ENCODE measurements at regions not wholly inside any gene's neighbourhood (a gene's known extent, or its start where the extent isn't known, plus 50 kb on each side); places are given as distances from the start of the nearest gene placed in this dataset.

DNA sequence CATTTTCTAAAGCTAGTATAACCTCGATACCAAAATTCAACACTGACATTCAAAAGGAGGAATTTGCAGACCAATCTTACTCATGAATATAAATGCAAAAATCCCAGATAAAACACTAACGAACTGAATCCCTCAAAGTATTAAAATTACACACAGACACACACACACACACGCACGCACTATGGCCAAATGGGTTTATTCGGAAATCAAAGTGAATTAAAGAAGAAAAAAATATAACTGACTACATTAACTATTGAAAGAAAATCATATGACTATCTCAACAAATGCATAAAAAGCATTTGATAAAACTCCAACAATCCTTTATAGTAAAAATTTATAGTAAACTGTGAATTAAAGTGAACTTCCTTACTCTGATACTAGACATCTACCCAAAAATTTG, 97.9 kb upstream of the HNRNPA3 start:
- no peak overlapping the region for H3K27ac ChIP-seq
- TF ChIP-seq Cebpa-rat (IDR thresholded peaks at IDR 0.05), result no peak
- H3K36me3 ChIP-seq, result no peaks in the 10 kb centered on the region
- no peak overlapping the region for H3K4me3 ChIP-seq
- H3K9ac ChIP-seq, result no peak overlapping the region
- no peaks in the 10 kb centered on the region for H4K20me1 ChIP-seq
- H3K27me3 ChIP-seq, result no peaks in the 10 kb centered on the region
- H3K4me2 ChIP-seq, result no peak overlapping the region
- H3K9me3 ChIP-seq (replicated peaks in 1 of 11), result no peaks in the 10 kb centered on the region
- no peaks in the 10 kb centered on the region for H3K4me1 ChIP-seq

DNA sequence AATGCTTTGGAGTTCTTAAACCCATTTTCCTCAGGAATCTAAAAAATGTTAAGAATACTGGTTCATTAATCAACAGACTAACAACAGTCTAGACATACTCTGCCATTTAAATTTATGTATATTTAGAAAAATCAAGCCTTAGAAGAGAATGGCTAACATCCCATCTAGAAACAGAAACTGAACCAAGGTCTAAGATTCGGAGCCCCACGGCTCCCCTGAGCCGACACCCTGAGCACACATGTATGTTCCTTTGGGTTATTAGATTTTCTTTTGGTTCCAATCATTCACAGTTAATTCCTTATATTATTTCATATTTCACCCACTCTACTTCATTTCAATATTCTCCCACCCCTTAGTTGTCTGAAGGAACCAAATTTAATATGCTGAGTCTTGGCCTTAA, 94.8 kb upstream of the HNRNPA3 start:
- no peak overlapping the region for H3K27ac ChIP-seq
- H4K20me1 ChIP-seq, result no peaks in the 10 kb centered on the region
- no peak for TF ChIP-seq Cebpa-rat (IDR thresholded peaks at IDR 0.05)
- no peaks in the 10 kb centered on the region for H3K36me3 ChIP-seq
- H3K27me3 ChIP-seq, result no peaks in the 10 kb centered on the region
- H3K4me1 ChIP-seq, result no peaks in the 10 kb centered on the region
- H3K4me2 ChIP-seq, result no peak overlapping the region
- no peak overlapping the region for H3K4me3 ChIP-seq
- H3K9me3 ChIP-seq (replicated peaks in 1 of 11), result no peaks in the 10 kb centered on the region
- H3K9ac ChIP-seq, result no peak overlapping the region

GRCh38 chr2:177118636-177119035, 94.0 kb upstream of the HNRNPA3 start:
- H3K27me3 ChIP-seq, result no peaks in the 10 kb centered on the region
- H4K20me1 ChIP-seq, result no peaks in the 10 kb centered on the region
- H3K9ac ChIP-seq, result no peak overlapping the region
- no peaks in the 10 kb centered on the region for H3K4me1 ChIP-seq
- H3K27ac ChIP-seq, result no peak overlapping the region
- no peaks in the 10 kb centered on the region for H3K9me3 ChIP-seq (replicated peaks in 1 of 11)
- H3K36me3 ChIP-seq, result no peaks in the 10 kb centered on the region
- no peak overlapping the region for H3K4me3 ChIP-seq
- no peak overlapping the region for H3K4me2 ChIP-seq
- TF ChIP-seq Cebpa-rat (IDR thresholded peaks at IDR 0.05), result no peak

DNA sequence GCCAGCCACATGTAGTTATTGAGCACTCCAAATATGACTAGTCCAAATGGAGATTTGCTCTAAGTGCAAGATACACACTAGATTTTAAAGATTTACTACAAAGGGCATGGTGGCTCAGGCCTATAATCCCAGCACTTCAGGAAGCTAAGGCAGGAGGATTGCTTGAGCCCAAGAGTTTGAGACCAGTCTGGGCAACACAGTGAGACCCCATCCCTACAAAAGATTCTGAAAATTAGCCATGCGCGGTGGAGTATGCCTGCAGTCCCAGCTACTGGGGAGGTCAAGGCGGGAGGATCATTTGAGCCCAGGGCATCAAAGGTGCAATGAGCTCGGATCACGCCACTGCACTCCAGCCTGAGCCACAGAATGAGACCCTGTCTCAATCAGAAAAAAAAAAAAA, 93.5 kb upstream of the HNRNPA3 start:
- Histone ChIP-seq H4K20me1 (no peaks in the 10 kb centered on the region), H3K36me3 (no peaks in the 10 kb centered on the region), H3K4me1 (no peaks in the 10 kb centered on the region), H3K9ac (no peak overlapping the region), H3K27ac (no peak overlapping the region), H3K4me3 (no peak overlapping the region), H3K9me3 (replicated peaks in 1 of 11) (no peaks in the 10 kb centered on the region), H3K4me2 (no peak overlapping the region), H3K27me3 (no peaks in the 10 kb centered on the region)
- TF ChIP-seq Cebpa-rat (IDR thresholded peaks at IDR 0.05), result no peak

- H3K9ac ChIP-seq, result no peak overlapping the region
- no peak for TF ChIP-seq Cebpa-rat (IDR thresholded peaks at IDR 0.05)
- H3K4me2 ChIP-seq, result no peak overlapping the region
Measured at GRCh38 chr2:177123048-177123447, 89.5 kb upstream of the HNRNPA3 start.

GRCh38 chr2:177124371-177124770, 88.2 kb upstream of the HNRNPA3 start:
- no peak overlapping the region for H3K27ac ChIP-seq
- no peaks in the 10 kb centered on the region for H3K4me1 ChIP-seq
- no peaks in the 10 kb centered on the region; a peak in 1 of 22 replicates for H3K9me3 ChIP-seq (replicated peaks in 1 of 11)
- no peak overlapping the region for H3K4me3 ChIP-seq
- no peak for TF ChIP-seq Cebpa-rat (IDR thresholded peaks at IDR 0.05)
- no peak overlapping the region for H3K4me2 ChIP-seq
- no peak overlapping the region for H3K9ac ChIP-seq
- H4K20me1 ChIP-seq, result no peaks in the 10 kb centered on the region
- no peaks in the 10 kb centered on the region for H3K36me3 ChIP-seq
- no peaks in the 10 kb centered on the region for H3K27me3 ChIP-seq

More at GRCh38 chr2:177123048-177123447, 89.5 kb upstream of the HNRNPA3 start:
- Histone ChIP-seq H3K4me3 (no peak overlapping the region), H3K4me1 (no peaks in the 10 kb centered on the region), H3K9me3 (replicated peaks in 1 of 11) (no peaks in the 10 kb centered on the region; a peak in 1 of 22 replicates), H3K27ac (no peak overlapping the region), H3K36me3 (no peaks in the 10 kb centered on the region), H3K27me3 (no peaks in the 10 kb centered on the region), H4K20me1 (no peaks in the 10 kb centered on the region)

DNA sequence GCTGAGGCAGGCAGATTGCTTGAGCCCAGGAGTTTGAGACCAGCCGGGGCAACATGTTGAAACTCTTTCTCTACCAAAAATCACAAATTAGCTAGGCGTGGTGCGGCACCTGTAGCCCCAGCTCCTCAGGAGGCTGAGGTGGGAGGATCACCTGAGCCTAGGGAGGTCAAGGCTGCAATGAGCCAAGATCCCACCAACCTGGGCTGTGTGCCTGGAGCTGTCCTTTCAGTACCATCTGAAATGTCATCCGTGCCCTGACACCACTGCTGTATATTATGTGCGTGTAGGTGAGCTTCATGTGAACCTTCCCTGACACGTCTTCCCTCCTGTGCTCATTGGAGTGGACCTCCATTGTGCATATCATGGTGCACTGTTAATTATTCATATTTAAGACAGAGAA, 84.8 kb upstream of the HNRNPA3 start:
- H3K27ac ChIP-seq, result no peak overlapping the region
- H3K9ac ChIP-seq, result no peak overlapping the region
- no peaks in the 10 kb centered on the region for H3K27me3 ChIP-seq
- no peak overlapping the region for H3K4me2 ChIP-seq
- H3K9me3 ChIP-seq (replicated peaks in 1 of 11), result no peaks in the 10 kb centered on the region; a peak in 1 of 22 replicates
- H4K20me1 ChIP-seq, result no peaks in the 10 kb centered on the region
- no peaks in the 10 kb centered on the region for H3K36me3 ChIP-seq
- H3K4me3 ChIP-seq, result no peak overlapping the region
- H3K4me1 ChIP-seq, result peaks cover 0 to 14% (median 9%) of the 10 kb centered on the region in 10 experiments; a peak in 10 of 20 replicates
- TF ChIP-seq Cebpa-rat (IDR thresholded peaks at IDR 0.05), result no peak

GRCh38 chr2:177129610-177130009, 83.0 kb upstream of the HNRNPA3 start:
- no peak for TF ChIP-seq Cebpa-rat (IDR thresholded peaks at IDR 0.05)
- Histone ChIP-seq H3K4me2 (no peak overlapping the region), H3K9me3 (replicated peaks in 1 of 11) (peaks cover 0 to 3% (median 0%) of the 10 kb centered on the region in 11 experiments; a peak in 1 of 22 replicates), H3K4me3 (no peak overlapping the region), H4K20me1 (no peaks in the 10 kb centered on the region), H3K36me3 (no peaks in the 10 kb centered on the region), H3K9ac (no peak overlapping the region), H3K27me3 (no peaks in the 10 kb centered on the region), H3K27ac (no peak overlapping the region), H3K4me1 (peaks cover 0 to 14% (median 9%) of the 10 kb centered on the region in 10 experiments; a peak in 10 of 20 replicates)

- no peaks in the 10 kb centered on the region for H3K36me3 ChIP-seq
- no peak overlapping the region for H3K27ac ChIP-seq
- H3K4me3 ChIP-seq, result no peak overlapping the region
- no peak for TF ChIP-seq Cebpa-rat (IDR thresholded peaks at IDR 0.05)
- no peak overlapping the region for H3K9ac ChIP-seq
- no peaks in the 10 kb centered on the region for H3K27me3 ChIP-seq
- H3K9me3 ChIP-seq (replicated peaks in 1 of 11), result peaks cover 0 to 3% (median 0%) of the 10 kb centered on the region in 11 experiments; a peak in 1 of 22 replicates
- H4K20me1 ChIP-seq, result no peaks in the 10 kb centered on the region
- H3K4me1 ChIP-seq, result peaks cover 0 to 14% (median 9%) of the 10 kb centered on the region in 10 experiments; a peak in 10 of 20 replicates
- H3K4me2 ChIP-seq, result no peak overlapping the region
Measured at GRCh38 chr2:177131858-177132257, 80.7 kb upstream of the HNRNPA3 start.

DNA sequence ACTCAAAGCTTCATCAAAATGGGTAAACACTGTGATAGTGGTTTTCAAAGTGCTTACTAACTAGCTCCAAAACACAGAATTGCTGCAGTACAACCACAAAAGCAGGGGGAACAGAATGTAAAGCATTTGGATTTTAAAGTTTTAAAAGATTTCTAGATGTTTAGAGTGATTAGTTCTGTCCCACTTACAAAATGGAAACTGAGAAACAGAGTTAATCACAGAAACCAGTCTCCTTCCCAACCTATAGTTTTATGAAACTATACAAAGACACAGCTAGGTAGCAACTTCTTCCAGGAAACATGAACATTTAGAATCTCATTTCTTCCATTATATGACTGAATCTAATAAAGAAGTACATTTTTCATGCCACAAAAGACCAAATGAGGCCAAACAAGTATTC, 73.8 kb upstream of the HNRNPA3 start:
- Histone ChIP-seq H3K4me3 (no peak overlapping the region), H3K27me3 (no peaks in the 10 kb centered on the region), H3K9ac (no peak overlapping the region), H4K20me1 (no peaks in the 10 kb centered on the region), H3K4me2 (no peak overlapping the region), H3K27ac (no peak overlapping the region), H3K9me3 (replicated peaks in 1 of 11) (no peaks in the 10 kb centered on the region), H3K4me1 (peaks cover 0 to 7% (median 2%) of the 10 kb centered on the region in 10 experiments; a peak in 4 of 20 replicates), H3K36me3 (no peaks in the 10 kb centered on the region)
- TF ChIP-seq Cebpa-rat (IDR thresholded peaks at IDR 0.05), result no peak
